NCI-H748 treated with DMSO at 0.1 percent for 48 hours (cell line): ENCODE measurements at regions not wholly inside any gene's neighbourhood (a gene's known extent, or its start where the extent isn't known, plus 50 kb on each side); places are given as distances from the start of the nearest gene placed in this dataset.
"Not testable (repeated sequence)": the region's sequence is repeated elsewhere in the genome, so short reads cannot be mapped to it uniquely, and the experiment has no call there.

ENCODE experiments used
- DNase-seq: peaks from one replicate; lab custom pipeline; 2025; lab: John Stamatoyannopoulos, UW

DNA sequence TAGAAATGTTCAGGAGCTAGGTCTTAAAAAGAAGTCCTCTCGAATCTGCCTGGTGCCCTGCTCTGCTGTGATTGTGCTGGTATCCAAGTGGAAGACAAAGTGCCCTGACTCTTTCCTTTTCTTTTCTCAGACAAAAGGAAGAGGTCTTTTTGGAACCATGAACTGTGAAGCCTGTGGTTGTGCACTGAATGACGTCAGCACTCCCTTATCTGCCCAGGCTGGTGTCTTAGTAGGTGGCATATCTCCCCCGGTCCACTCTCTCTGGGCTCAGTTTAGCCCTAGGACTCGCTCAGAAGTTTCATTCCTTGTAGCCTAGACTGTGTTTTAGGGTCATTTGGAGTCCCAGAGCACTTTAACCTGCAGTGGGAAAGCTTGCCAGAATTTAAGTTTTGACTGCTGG lies 400.3 kb upstream of the CT83 start:
- DNase-seq = no peak

DNA sequence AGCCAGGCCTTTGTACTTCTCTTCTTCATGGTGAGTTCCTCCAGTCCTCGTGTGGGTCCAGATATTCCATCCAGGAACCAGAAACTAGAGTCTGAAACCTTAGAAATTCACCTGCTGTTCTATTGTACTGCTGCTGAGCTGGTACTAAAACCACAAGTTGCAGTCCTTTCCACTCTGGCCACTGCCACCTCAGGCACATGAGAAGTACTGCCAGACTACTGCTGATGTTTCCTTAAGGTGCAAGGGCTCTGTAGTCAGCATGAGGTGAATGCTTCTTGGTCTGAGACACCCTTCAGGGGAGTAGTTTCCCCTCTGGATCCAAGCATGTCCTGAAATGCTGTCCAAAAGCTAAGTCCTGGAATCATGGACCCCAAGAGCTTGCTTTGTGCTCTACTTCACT lies 399.6 kb upstream of the CT83 start:
- no peak for DNase-seq

DNA sequence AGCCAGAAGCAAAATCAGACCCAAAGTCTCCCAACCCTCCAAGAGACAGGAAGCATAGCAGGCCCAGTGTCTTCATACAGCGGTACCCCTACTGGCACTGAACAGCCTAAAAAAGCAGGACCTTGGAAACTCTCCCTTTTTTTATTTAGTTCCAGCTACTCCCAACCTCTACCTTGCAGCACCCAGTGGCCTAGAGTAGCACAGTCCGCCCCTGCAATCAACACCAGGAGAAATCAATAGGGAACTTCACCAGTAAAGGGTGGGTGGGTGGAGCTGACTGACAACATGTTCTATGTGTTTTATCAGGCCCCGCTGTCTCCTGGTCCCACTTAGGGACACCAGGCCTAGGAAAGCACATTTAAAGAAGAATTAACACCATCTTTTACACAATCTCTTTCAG lies 378.5 kb upstream of the CT83 start:
- DNase-seq = no peak

DNA sequence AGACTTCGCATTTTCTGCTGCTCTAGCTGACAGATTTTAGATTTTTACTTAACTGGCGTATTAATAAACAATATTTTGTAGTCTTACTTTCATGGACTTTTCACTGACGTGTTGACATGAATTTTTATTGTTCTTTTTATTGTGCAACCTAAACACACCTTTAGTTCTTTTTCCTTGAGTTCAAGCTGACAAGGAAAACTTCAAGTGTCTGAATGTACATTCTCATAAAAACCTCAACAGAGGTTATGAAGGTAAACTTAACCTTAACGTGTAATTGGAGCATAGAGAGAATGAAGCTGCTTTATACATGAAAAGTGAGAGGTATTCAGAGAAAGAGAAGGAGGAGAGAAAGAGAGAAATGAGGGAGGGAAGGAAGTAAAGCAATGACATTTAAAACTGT lies 364.3 kb upstream of the CT83 start:
- no peak for DNase-seq

DNA sequence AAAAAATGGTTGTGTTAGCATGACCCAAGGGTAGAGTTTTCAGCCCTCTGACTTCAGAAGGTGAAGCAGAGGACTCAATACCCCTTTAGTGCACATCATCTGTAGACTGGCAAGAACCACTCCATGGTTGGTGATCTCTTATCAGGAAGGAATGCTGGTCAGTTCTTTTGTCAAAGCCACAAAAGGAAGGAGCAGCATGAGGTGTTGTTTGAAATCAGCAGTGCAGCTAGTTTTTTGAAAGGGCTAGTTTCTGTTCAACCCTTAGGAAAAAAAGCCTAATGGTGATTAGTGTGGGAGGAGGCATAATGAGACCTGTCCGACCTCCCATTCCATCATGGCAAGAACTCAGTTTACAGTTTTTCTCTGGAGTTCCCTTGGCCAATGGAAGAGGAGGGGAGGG lies 362.0 kb upstream of the CT83 start:
- no peak for DNase-seq

DNA sequence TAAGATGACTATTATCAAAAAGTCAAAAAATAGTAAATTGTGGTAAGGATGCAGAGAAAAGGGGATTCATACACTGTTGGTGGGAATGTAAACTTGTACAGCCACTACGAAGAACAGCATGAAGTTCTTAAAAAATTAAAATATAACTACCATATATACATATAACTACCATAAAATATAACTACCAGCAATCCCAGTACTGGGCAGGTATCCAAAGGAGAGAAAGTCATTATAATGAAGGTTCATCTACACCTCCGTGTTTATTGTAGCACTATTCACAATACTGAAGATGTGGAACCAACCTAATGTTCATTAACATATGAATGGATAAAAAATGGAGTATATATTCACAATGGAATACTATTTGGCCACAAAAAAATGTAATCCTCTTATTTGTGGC lies 360.9 kb upstream of the CT83 start:
- DNase-seq = no peak

DNA sequence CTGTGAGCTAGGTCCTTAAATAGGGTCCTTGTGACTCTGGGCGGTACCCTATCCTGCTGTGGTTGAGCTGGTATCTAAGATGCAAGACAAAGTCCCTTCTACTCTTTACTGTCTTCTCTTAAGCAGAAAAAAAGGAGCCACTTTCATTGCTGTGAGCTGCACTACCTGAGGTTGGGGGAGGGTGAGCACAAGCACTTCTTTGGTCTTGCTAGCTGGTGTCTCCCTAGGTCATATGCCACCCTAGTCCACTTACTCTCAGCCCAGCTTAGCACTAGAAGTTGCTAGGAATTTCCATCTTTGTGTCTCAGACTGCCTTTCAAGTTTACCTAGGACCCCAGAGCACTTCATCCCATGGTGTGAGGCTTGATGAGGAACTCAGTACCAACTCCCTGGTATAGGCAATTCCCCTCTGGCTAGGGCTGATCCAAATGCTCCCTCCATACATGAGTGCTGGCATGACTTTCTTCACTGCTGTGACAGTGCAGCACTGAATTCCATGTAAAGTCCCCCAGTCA lies 343.6 kb upstream of the CT83 start:
- no peak for DNase-seq

DNA sequence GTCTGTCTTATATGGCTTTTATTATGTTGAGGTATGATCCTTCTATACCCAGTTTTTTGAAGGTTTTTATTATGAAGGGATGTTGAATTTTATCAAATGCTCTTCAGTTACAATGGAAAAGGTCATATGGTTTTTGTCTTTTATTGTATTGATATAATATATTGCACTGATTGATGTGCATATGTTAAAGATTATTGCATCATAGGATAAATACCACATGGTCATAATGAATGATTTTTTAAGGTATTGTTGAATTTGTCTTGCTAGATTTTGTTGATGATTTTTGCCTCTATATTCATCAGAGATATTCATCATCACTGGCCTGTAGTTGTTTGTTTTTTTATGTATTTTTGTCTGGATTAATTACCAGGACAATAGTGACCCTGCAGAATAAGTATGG lies 339.2 kb upstream of the CT83 start:
- DNase-seq = no peak

DNA sequence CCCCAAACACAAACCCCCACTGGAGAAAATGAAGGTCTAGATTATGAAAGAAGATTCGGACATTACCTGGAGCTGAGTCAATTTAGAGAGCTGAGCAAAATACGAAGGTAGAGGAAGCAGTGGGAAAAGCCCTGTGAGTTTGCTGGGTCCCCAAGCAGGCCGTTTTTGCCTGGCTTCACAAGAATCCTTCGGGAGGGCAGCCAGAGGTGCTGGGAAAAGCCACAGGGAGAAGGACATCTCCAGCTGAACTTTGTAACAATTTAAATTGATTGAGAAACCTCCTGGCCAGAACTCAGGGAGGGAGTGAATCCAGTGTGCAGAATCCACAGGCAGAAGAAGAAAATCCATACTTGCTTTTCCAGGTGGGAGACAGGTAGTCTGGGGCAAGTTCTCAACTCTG lies 319.1 kb upstream of the CT83 start:
- DNase-seq = no peak

DNA sequence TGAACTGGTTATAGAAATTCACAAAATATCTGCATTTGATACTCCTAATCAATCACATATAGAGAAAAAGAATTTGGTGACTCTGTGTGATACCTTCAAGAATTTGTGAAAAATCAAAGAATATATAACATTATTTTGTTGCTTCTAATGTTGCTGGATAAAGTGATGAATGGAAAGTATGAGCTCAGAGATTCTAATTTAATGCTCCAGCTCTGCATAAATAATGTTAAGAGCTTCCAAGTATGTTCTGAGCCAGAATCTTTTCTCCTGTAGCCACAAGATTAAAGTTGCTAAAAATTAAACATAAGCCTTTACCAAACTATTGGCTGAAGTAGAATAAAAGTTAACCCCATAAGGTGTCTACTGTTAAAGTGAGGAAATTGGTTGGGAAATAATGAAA lies 294.7 kb upstream of the CT83 start:
- no peak for DNase-seq

DNA sequence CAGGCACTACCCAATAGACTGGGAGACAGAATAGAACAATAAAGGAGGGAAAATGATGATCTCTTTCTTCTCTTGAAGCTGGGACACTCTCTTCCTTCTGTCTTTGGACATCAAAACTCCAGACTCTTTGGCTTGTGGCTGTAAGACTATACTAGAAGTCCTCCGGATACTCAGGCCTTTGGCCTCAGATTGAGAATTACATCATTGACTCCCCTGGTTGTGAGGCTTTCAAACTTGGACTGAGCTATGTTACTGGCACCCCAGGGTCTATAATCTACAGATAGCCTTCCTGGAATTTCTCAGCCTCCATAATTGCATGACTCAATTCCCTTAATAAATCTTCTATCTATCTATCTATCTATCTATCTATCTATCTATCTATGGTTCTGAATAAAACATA lies 294.2 kb upstream of the CT83 start:
- no peak for DNase-seq

DNA sequence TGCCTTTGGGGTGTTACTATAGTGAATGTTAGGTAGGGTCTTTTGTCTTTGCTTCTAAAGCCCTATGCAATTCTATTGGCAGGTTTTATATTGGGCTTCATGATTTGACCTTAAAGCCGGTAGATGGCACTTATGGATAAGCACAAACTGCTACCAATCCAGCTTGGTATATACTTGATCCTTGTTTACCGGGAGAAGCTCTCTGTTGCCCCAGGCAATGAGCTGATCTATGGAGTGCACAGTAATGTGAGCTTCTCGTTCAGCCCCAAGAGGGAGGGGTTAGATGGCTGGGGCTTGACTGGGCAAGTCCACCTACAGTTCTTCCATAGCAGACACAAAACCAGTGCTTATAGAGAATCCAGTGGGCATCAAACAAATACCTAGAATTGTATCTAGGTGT lies 287.2 kb upstream of the CT83 start:
- DNase-seq = peak; percentile 61

DNA sequence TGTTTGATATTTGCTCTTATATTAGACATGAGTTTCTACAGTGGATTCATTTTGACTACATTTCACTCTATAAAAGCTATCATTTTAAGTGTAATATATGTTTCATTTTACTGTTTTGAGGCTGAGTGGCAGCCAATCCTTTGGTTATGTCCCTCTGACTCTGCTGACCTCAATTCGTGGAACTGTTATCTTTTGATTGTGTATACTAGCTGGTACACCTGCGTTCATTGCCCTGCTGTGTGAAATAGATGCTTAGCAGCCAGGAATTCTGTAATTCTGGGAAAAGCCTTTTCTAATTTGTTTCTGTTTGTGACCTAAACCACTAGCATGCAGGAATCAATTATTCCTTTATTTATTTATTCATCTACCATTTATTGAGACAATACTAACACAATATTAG lies 269.4 kb upstream of the CT83 start:
- no peak for DNase-seq

DNA sequence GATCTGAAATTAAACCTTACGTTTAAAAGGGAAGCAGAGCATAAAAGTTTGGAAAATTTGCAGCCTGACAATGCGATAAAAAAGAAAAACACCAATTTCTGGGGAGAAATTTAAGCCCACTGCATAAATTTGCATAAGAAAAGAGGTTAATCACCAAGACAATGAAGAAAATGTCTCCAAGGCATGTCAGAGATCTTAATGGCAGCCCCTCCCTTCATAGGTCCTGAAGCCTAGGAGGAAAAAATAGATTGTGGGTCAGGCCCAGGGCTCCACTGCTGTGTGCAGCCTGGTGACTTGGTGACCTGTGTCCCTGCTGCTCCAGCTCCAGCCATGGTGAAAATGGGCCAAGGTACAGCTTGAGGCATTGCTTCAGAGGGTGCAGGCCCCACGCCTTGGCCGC lies 264.0 kb upstream of the CT83 start:
- DNase-seq = no peak

DNA sequence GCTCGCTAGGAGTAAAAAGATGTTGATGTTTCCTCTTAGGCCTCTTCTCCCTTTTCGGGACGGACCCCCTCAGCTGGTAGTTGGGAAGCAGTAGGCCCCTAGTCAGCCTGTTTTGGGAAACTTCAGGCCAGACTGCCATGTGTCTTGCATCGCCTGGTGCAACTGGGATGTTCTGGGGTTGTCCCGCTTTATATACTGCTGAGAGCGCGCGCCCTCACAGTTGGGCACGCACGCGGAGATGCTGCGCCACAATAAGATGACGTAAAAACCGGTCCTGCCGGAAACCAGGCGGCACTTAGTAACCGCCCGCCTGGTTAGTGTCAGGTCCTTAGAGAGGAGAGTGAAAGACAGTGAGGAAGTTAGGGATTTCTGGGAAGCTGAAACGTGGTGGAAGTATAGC lies 231.3 kb upstream of the CT83 start:
- DNase-seq = no peak

DNA sequence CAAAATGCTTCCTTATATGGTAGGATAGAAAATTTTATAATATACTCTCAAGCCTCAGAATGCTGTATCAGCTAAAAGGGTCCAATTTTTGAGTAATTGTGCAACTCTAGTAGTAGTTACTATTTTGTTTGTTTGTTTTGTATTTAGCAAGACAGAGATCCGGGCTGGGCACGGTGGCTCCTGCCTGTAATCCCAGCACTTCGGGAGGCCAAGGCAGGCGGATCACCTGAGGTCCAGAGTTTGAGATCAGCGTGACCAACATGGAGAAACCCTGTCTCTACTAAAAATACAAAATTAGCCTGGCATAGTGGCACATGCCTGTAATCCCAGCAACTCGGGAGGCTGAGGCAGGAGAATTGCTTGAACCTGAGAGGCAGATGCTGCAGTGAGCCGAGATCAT lies 216.8 kb upstream of the CT83 start:
- not testable (repeated sequence) for DNase-seq

DNA sequence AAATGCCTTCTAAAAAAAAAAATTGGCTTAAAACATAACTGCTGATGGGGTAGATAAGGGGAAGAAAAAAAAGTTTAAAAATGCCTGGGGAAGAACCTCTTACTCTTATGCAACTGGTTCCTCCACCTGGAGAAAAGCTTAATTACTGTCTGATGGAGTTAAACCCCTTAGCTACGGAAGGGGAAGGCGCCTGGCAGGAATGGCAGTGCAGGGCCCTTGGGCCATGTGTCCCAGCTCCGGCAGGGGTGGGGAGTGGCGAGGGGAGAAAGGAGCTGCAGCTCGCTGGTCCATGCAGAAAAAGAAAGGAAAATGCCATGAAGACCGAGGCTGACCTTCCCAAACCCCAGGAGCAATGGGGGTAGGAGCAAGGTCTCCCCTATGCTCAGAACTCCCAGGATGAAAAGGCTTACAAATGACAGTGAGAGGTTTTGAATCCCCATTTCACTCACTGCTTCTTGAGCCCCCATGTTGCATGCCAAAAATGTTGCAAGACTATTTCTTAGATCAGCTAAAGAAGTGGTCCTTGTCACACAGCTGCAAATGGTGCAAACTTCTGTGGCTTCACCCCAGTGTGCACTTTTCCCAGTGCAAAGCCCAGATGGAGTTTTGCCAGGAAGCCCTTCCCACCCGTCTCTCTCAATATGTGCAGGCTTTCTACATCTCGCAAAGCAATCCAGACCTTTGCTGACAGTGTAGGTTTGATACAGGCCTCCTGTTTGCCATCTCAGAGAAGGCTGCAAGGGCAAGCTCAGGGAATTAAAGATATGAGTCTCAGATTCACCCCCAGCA lies 204.8 kb upstream of the CT83 start:
- DNase-seq = no peak

DNA sequence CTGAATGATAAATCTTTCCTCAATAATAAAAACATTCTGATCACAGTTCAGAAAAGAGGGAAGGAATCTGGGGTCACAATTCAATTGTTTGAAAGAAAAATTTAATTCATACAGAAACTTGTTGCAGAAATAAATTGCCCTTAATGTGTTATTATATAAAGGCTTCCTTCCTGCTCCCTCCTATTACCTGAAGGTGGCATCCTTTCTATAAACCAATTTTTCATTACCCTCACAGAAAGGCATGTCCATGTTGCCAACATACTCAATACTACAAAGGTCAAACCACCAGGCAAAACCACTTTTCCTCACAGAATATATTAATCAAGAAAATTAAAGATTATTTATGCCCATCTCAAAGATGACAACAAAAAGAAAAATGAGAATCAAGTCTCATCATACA lies 194.3 kb upstream of the CT83 start:
- peak; percentile 5 for DNase-seq

DNA sequence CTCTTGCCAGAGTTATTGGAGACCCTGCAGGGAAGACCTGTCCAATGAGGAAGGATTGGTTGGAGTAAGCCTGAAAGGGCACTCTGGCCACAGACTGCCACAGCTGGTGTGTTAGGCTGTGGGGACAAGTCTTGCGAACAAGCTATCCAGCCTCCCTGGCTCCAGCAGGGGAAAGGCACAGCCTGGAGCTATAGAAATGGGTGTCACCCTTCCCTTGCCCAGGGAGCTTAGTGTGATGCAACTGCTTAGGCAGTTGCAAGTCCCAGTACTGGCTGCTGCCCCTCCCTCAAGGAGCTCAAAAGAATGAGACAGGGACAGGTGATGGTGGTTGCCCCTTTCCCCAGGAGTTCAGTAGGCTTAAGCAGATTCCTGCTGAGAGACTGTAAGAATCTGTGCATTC lies 165.7 kb upstream of the CT83 start:
- DNase-seq = no peak

DNA sequence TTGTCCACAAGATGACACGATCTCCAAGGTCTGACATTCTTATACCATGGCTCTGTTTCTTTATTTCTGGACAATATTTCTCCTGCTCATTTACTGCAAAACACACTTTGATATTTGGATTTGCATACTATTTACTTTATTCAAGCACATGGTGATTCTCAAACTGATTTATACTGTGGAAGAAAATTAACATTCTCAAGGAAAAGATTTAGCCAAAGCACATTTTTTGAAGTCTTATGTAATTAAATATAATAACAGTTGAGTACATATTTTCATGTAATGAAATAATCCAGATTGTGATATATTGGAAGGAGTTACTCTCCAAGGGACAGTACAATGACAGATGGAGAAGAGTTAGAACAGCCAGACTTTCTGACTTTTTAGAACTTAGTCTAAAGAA lies 155.8 kb upstream of the CT83 start:
- DNase-seq = no peak

DNA sequence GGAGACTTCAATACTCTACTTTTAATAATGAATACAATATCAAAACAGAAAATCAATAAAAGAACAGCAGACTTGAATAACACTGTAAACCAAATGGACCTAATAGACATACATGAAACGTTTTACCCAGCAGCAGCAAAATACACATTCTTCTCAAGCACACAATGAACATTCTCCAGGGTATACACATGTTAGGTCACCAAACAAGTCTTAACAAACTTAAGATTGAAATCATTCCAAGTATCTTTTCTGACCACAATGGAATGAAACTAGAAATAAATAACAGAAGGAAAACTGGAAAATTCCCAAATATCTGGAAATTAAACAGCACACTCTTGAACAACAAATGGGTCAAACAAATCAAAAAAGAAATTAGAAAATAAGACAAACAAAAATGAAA lies 145.0 kb upstream of the CT83 start:
- no peak for DNase-seq

DNA sequence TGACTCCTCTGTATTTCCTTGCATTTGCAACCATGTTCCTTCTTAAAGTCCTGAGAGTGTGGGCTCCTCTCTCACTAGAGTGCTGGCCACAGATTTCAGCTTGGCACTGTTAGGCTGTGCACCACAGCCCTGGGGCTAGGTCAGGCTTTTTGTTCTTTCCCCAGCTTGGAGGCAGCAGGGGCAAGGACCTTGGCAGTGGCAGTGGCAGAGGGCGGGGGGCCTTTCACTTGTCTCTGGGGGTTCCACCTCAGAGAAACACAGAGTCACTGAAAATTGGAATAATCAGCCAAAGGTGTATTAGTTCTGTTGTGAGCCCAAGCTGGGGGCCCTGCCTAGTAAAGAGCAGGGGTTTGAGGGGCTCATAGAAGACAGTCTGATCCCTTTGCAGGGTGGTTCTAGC lies 142.8 kb upstream of the CT83 start:
- no peak for DNase-seq

DNA sequence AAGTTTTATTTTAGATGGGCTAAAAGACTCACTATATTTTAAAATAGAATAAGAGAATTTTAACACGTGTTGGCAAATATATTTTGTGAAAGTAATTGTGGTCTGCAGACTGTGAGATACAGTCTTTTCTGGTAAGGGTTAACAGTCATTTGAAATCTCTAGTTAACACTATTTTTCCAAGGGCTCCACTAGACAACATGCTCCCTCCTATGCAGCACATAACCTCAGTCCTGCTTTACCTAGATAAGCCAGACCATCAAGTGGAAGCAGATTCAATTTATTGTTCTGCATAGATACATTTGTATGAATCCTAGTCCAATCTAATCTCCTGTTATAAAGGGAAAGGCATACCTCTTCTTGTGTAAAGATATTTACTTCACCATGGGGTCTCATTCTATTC lies 133.2 kb upstream of the CT83 start:
- DNase-seq = no peak
